Stomach (tissue), 8 donors: ENCODE measurements at regions not wholly inside any gene's neighbourhood (a gene's known extent, or its start where the extent isn't known, plus 50 kb on each side); places are given as distances from the start of the nearest gene placed in this dataset.

ENCODE experiments used
- DNase-seq, 2 donors: peaks; one replicate each; pipeline versions ENCODE4 v3.0.0 to v3.0.0-alpha.2; 2013 to 2019
- H3K27ac ChIP-seq, 5 donors: fragments of 200-600 bp in 4 of 5; sonication (generic) in 4 of 5; one replicate each; pipeline ENCODE4 v1.5.1; 2013 to 2019; ENCODE audit warnings: mild to moderate bottlenecking in 1 of 5, moderate library complexity in 1 of 5
- H3K27me3 ChIP-seq, 3 donors: fragments of 200-600 bp; sonication (generic); one replicate each; pipeline ENCODE4 v1.5.1; 2017 to 2019; ENCODE audit warnings: mixed run types in 1 of 3
- H3K36me3 ChIP-seq, 4 donors: fragments of 200-600 bp; sonication (generic); 1 replicate in 3 of 4; 2 replicates in 1 of 4; pipeline ENCODE4 v1.5.1; 2016 to 2019
- H3K4me1 ChIP-seq, 4 donors: fragments of 200-600 bp; sonication (generic); one replicate each; pipeline ENCODE4 v1.5.1; 2016 to 2019
- H3K4me3 ChIP-seq, 4 donors: fragments of 200-600 bp; sonication (generic) in 3 of 4; one replicate each; pipeline ENCODE4 v1.5.1; 2016 to 2019; ENCODE audit warnings: mild to moderate bottlenecking in 1 of 4
- H3K9me3 ChIP-seq, 4 donors: fragments of 200-600 bp; sonication (generic); one replicate each; pipeline ENCODE4 v1.5.1; 2016 to 2019
- CTCF ChIP-seq, 7 experiments: fragments of 450-650 bp in 4 of 7; fragments of 200-600 bp in 3 of 7; sonication (generic) in 3 of 7; IDR thresholded peaks; one replicate each; pipeline ENCODE4 v1.5.1; 2016 to 2019; ENCODE audit warnings: antibody characterized with exemption in 7 of 7, control low read depth in 2 of 7, mild to moderate bottlenecking in 1 of 7
- EP300 ChIP-seq: sonication (generic); formaldehyde crosslinking; IDR thresholded peaks from one replicate; pipeline ENCODE4 v1.6.1; 2017; ENCODE audit warnings: antibody characterized with exemption
- POLR2A ChIP-seq, 4 donors: fragments of 450-650 bp; IDR thresholded peaks; one replicate each; pipeline ENCODE4 v1.6.1; 2016; ENCODE audit warnings: antibody characterized with exemption in 4 of 4, control low read depth in 2 of 4, mild to moderate bottlenecking in 1 of 4, moderate library complexity in 1 of 4
- POLR2AphosphoS5 ChIP-seq, 3 donors: sonication (generic); formaldehyde crosslinking; IDR thresholded peaks; one replicate each; pipeline ENCODE4 v1.6.1; 2016; ENCODE audit warnings: antibody characterized with exemption in 3 of 3
- WGBS, 5 donors: extraction: QIAGEN DNeasy Blood & Tissue Kit in 3 of 5; methylation state at CpG; one replicate each; pipeline versions ENCODE4 v1.1.5 to v1.1.7; 2013 to 2018; 5-methylcytosine and 5-hydroxymethylcytosine counted together
- intact Hi-C: fragments of 100-400 bp; cut with DNase I; formaldehyde crosslinking; loops from one replicate; pipeline ENCODE4 v1.15.1; 2023; ENCODE audit warnings: low total_unique reads
- donor health status: healthy with polysubstance abuse.
- donor health status: Bipolar disorder and iron deficiency.
- donor health status: healthy.

- no peaks in the 10 kb centered on the region for H3K27me3 ChIP-seq
- no peak overlapping the region for H3K27ac ChIP-seq
- DNase-seq: no peak
- no peak overlapping the region for H3K4me3 ChIP-seq
- H3K4me1 ChIP-seq: no peaks in the 10 kb centered on the region
- H3K36me3 ChIP-seq: no peaks in the 10 kb centered on the region
- intact Hi-C loops: no loop called here
- no peak for TF ChIP-seq POLR2A (IDR thresholded peaks at IDR 0.05)
- no peak for TF ChIP-seq POLR2AphosphoS5 (IDR thresholded peaks at IDR 0.05)
- TF ChIP-seq EP300: no peak
- no peak for TF ChIP-seq CTCF (IDR thresholded peaks at IDR 0.05)
- no peaks in the 10 kb centered on the region for H3K9me3 ChIP-seq
Measured at GRCh38 chr11:106409222-106409621, 331.8 kb downstream of the AASDHPPT start.

GRCh38 chr11:106409671-106410070 is 332.2 kb downstream of the AASDHPPT start:
- WGBS, 5 donors: 77 to 88% (median 84%) methylated on average over 2 of the region's 2 CpGs
- no peaks in the 10 kb centered on the region for H3K9me3 ChIP-seq

GRCh38 chr11:106410902-106411301 is 333.4 kb downstream of the AASDHPPT start:
- H3K4me1 ChIP-seq: no peaks in the 10 kb centered on the region
- H3K4me3 ChIP-seq: no peak overlapping the region
- intact Hi-C loops: no loop called here
- no peak for DNase-seq
- H3K36me3 ChIP-seq: no peaks in the 10 kb centered on the region
- H3K9me3 ChIP-seq: no peaks in the 10 kb centered on the region
- 89 to 97% (median 94%) methylated on average over 1 of the region's 1 CpG for WGBS, 5 donors
- H3K27me3 ChIP-seq: no peaks in the 10 kb centered on the region
- TF ChIP-seq EP300: no peak
- TF ChIP-seq POLR2A (IDR thresholded peaks at IDR 0.05): no peak
- no peak for TF ChIP-seq POLR2AphosphoS5 (IDR thresholded peaks at IDR 0.05)
- no peak for TF ChIP-seq CTCF (IDR thresholded peaks at IDR 0.05)
- no peak overlapping the region for H3K27ac ChIP-seq

More at GRCh38 chr11:106409671-106410070, 332.2 kb downstream of the AASDHPPT start:
- H3K27me3 ChIP-seq: no peaks in the 10 kb centered on the region
- H3K27ac ChIP-seq: no peak overlapping the region
- no peaks in the 10 kb centered on the region for H3K4me1 ChIP-seq
- H3K36me3 ChIP-seq: no peaks in the 10 kb centered on the region
- no peak for DNase-seq
- TF ChIP-seq POLR2AphosphoS5 (IDR thresholded peaks at IDR 0.05) (no peak), EP300 (no peak), CTCF (IDR thresholded peaks at IDR 0.05) (no peak), POLR2A (IDR thresholded peaks at IDR 0.05) (no peak)
- intact Hi-C loops: no loop called here
- no peak overlapping the region for H3K4me3 ChIP-seq

GRCh38 chr11:106413222-106413621 is 335.8 kb downstream of the AASDHPPT start:
- DNase-seq: no peak
- H3K9me3 ChIP-seq: no peaks in the 10 kb centered on the region
- intact Hi-C loops: no loop called here
- no peaks in the 10 kb centered on the region for H3K36me3 ChIP-seq
- H3K27me3 ChIP-seq: no peaks in the 10 kb centered on the region
- WGBS, 5 donors: 70 to 89% (median 82%) methylated on average over 1 of the region's 1 CpG
- no peak overlapping the region for H3K27ac ChIP-seq
- TF ChIP-seq CTCF (IDR thresholded peaks at IDR 0.05) (no peak), POLR2AphosphoS5 (IDR thresholded peaks at IDR 0.05) (no peak), POLR2A (IDR thresholded peaks at IDR 0.05) (no peak), EP300 (no peak)
- H3K4me3 ChIP-seq: no peak overlapping the region
- no peaks in the 10 kb centered on the region for H3K4me1 ChIP-seq
